K562 (cell line): ENCODE measurements at regions not wholly inside any gene's neighbourhood (a gene's known extent, or its start where the extent isn't known, plus 50 kb on each side); places are given as distances from the start of the nearest gene placed in this dataset.

ENCODE experiments used
- BCL6 ChIP-seq: fragments of 250-450 bp; sonication (Bioruptor Pico); IDR thresholded peaks from 2 replicates; pipeline ENCODE4 v1.4.0; 2020
- CBX3 ChIP-seq, 2 experiments: IDR thresholded peaks; 1 replicate in 1 of 2; 2 replicates in 1 of 2; pipeline ENCODE4 v1.6.1; 2012; ENCODE audit warnings: inconsistent platforms in 2 of 2, low read length in 2 of 2, borderline replicate concordance in 1 of 2, control low read depth in 1 of 2
- CREM ChIP-seq: IDR thresholded peaks from 2 replicates; pipeline ENCODE4 v1.6.1; 2014; ENCODE audit warnings: antibody characterized with exemption, low read depth
- ELF1 ChIP-seq: fragments of 200-800 bp; sonication (Bioruptor generic); IDR thresholded peaks from 2 replicates; pipeline ENCODE4 v1.6.1; 2016; ENCODE audit warnings: missing genetic modification characterization, missing compliant biosample characterization
- GABPB1 ChIP-seq: sonication (generic); formaldehyde crosslinking; IDR thresholded peaks from 2 replicates; pipeline ENCODE4 v1.8.0; 2022; ENCODE audit warnings: mild to moderate bottlenecking, missing genetic modification reagents
- MAFF ChIP-seq: IDR thresholded peaks from 2 replicates; pipeline ENCODE4 v1.6.1; 2012; ENCODE audit warnings: low read length, improper control_type of control experiment
- NCOA6 ChIP-seq: fragments of 450-650 bp; IDR thresholded peaks from 2 replicates; pipeline ENCODE4 v1.6.1; 2017; ENCODE audit warnings: mild to moderate bottlenecking
- NFYB ChIP-seq: IDR thresholded peaks from 2 replicates; pipeline ENCODE4 v1.6.1; 2011; ENCODE audit warnings: mild to moderate bottlenecking, moderate library complexity; ENCODE audit not compliant: insufficient read length; ENCODE audit errors: extremely low read depth
- PHB ChIP-seq: fragments of 250-450 bp; sonication (Bioruptor Pico); IDR thresholded peaks from 2 replicates; pipeline ENCODE4 v1.5.0; 2021
- PHF20 ChIP-seq: fragments of 450-650 bp; IDR thresholded peaks from 2 replicates; pipeline ENCODE4 v1.6.1; 2018; ENCODE audit not compliant: partially characterized antibody
- RCOR1 ChIP-seq, 2 experiments: IDR thresholded peaks; 2 replicates each; pipeline ENCODE4 v1.6.1; 2012; ENCODE audit warnings: low read depth in 2 of 2, low read length in 2 of 2, borderline replicate concordance in 1 of 2, improper control_type of control experiment in 1 of 2
- ZNF830 ChIP-seq: fragments of 250-450 bp; sonication (Bioruptor Pico); IDR thresholded peaks from 2 replicates; pipeline ENCODE4 v1.5.0; 2021; ENCODE audit warnings: mild to moderate bottlenecking
- TF ChIP-seq, protein P1 (sequence below), 2 experiments: fragments of 450-650 bp; IDR thresholded peaks; 2 replicates each; pipeline ENCODE4 v1.6.1; 2018; ENCODE audit warnings: mild to moderate bottlenecking in 2 of 2, low read depth in 1 of 2; ENCODE audit not compliant: partially characterized antibody in 2 of 2
- TF ChIP-seq, protein P2 (sequence below): fragments of 450-650 bp; IDR thresholded peaks from 2 replicates; pipeline ENCODE4 v1.6.1; 2017; ENCODE audit warnings: mild to moderate bottlenecking, moderate library complexity
- TF ChIP-seq, protein P3 (sequence below): sonication (generic); formaldehyde crosslinking; IDR thresholded peaks from 2 replicates; pipeline ENCODE4 v1.8.1; 2023; ENCODE audit warnings: mild to moderate bottlenecking, missing genetic modification reagents
- TF ChIP-seq, protein P4 (sequence below): fragments of 450-650 bp; IDR thresholded peaks from 2 replicates; pipeline ENCODE4 v1.7.0; 2016; ENCODE audit warnings: borderline replicate concordance
- TF ChIP-seq, protein P5 (sequence below), 3 experiments: IDR thresholded peaks in 2 of 3; conservative IDR thresholded peaks in 1 of 3; 2 replicates each; pipeline ENCODE4 v1.5.1; 2011 to 2012; ENCODE audit warnings: low read length in 3 of 3, mild to moderate bottlenecking in 3 of 3, control low read depth in 2 of 3, improper control_type of control experiment in 1 of 3, inconsistent platforms in 1 of 3, low read depth in 1 of 3, mixed read lengths in 1 of 3, moderate library complexity in 1 of 3; ENCODE audit not compliant: insufficient read depth in 2 of 3

- TF ChIP-seq, protein P1, sequence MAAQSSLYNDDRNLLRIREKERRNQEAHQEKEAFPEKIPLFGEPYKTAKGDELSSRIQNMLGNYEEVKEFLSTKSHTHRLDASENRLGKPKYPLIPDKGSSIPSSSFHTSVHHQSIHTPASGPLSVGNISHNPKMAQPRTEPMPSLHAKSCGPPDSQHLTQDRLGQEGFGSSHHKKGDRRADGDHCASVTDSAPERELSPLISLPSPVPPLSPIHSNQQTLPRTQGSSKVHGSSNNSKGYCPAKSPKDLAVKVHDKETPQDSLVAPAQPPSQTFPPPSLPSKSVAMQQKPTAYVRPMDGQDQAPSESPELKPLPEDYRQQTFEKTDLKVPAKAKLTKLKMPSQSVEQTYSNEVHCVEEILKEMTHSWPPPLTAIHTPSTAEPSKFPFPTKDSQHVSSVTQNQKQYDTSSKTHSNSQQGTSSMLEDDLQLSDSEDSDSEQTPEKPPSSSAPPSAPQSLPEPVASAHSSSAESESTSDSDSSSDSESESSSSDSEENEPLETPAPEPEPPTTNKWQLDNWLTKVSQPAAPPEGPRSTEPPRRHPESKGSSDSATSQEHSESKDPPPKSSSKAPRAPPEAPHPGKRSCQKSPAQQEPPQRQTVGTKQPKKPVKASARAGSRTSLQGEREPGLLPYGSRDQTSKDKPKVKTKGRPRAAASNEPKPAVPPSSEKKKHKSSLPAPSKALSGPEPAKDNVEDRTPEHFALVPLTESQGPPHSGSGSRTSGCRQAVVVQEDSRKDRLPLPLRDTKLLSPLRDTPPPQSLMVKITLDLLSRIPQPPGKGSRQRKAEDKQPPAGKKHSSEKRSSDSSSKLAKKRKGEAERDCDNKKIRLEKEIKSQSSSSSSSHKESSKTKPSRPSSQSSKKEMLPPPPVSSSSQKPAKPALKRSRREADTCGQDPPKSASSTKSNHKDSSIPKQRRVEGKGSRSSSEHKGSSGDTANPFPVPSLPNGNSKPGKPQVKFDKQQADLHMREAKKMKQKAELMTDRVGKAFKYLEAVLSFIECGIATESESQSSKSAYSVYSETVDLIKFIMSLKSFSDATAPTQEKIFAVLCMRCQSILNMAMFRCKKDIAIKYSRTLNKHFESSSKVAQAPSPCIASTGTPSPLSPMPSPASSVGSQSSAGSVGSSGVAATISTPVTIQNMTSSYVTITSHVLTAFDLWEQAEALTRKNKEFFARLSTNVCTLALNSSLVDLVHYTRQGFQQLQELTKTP (IDR thresholded peaks at IDR 0.05; ENCODE audit: low read depth in 1 of 2, partially characterized antibody in 2 of 2): no peak
- TF ChIP-seq RCOR1 (IDR thresholded peaks at IDR 0.05; ENCODE audit: borderline replicate concordance in 1 of 2, low read depth in 2 of 2, low read length in 2 of 2) (no peak), ZNF830 (CRISPR knock-in tag) (no peak), NCOA6 (no peak), PHF20 (peak; percentile 35), BCL6 (CRISPR knock-in tag) (no peak), ELF1 (tag) (peak; percentile 65), CREM (peak; percentile 33), MAFF (peak; percentile 100), GABPB1 (CRISPR knock-in tag) (peak; percentile 57; the same call in 1 of the 2 replicates), PHB (no peak), CBX3 (IDR thresholded peaks at IDR 0.05; ENCODE audit: borderline replicate concordance in 1 of 2, low read length in 2 of 2) (peak in 1 of 2 experiments; percentile 88; a peak in 2 of 3 replicates), NFYB (no peak)
- TF ChIP-seq, protein P2, sequence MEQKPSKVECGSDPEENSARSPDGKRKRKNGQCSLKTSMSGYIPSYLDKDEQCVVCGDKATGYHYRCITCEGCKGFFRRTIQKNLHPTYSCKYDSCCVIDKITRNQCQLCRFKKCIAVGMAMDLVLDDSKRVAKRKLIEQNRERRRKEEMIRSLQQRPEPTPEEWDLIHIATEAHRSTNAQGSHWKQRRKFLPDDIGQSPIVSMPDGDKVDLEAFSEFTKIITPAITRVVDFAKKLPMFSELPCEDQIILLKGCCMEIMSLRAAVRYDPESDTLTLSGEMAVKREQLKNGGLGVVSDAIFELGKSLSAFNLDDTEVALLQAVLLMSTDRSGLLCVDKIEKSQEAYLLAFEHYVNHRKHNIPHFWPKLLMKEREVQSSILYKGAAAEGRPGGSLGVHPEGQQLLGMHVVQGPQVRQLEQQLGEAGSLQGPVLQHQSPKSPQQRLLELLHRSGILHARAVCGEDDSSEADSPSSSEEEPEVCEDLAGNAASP: no peak
- TF ChIP-seq, protein P3, sequence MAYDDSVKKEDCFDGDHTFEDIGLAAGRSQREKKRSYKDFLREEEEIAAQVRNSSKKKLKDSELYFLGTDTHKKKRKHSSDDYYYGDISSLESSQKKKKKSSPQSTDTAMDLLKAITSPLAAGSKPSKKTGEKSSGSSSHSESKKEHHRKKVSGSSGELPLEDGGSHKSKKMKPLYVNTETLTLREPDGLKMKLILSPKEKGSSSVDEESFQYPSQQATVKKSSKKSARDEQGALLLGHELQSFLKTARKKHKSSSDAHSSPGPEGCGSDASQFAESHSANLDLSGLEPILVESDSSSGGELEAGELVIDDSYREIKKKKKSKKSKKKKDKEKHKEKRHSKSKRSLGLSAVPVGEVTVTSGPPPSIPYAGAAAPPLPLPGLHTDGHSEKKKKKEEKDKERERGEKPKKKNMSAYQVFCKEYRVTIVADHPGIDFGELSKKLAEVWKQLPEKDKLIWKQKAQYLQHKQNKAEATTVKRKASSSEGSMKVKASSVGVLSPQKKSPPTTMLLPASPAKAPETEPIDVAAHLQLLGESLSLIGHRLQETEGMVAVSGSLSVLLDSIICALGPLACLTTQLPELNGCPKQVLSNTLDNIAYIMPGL (CRISPR knock-in tag): no peak
- TF ChIP-seq, protein P4, sequence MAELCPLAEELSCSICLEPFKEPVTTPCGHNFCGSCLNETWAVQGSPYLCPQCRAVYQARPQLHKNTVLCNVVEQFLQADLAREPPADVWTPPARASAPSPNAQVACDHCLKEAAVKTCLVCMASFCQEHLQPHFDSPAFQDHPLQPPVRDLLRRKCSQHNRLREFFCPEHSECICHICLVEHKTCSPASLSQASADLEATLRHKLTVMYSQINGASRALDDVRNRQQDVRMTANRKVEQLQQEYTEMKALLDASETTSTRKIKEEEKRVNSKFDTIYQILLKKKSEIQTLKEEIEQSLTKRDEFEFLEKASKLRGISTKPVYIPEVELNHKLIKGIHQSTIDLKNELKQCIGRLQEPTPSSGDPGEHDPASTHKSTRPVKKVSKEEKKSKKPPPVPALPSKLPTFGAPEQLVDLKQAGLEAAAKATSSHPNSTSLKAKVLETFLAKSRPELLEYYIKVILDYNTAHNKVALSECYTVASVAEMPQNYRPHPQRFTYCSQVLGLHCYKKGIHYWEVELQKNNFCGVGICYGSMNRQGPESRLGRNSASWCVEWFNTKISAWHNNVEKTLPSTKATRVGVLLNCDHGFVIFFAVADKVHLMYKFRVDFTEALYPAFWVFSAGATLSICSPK: no peak
- TF ChIP-seq, protein P5, sequence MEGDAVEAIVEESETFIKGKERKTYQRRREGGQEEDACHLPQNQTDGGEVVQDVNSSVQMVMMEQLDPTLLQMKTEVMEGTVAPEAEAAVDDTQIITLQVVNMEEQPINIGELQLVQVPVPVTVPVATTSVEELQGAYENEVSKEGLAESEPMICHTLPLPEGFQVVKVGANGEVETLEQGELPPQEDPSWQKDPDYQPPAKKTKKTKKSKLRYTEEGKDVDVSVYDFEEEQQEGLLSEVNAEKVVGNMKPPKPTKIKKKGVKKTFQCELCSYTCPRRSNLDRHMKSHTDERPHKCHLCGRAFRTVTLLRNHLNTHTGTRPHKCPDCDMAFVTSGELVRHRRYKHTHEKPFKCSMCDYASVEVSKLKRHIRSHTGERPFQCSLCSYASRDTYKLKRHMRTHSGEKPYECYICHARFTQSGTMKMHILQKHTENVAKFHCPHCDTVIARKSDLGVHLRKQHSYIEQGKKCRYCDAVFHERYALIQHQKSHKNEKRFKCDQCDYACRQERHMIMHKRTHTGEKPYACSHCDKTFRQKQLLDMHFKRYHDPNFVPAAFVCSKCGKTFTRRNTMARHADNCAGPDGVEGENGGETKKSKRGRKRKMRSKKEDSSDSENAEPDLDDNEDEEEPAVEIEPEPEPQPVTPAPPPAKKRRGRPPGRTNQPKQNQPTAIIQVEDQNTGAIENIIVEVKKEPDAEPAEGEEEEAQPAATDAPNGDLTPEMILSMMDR (IDR thresholded peaks at IDR 0.05 in 2 of 3, conservative IDR thresholded peaks at IDR 0.05 in 1 of 3; ENCODE audit: insufficient read depth in 2 of 3, low read depth in 1 of 3, low read length in 3 of 3): peak; percentile 70 to 83 (median 74)
Observed at GRCh38 chr4:18075823-18076433, 54.4 kb upstream of the LCORL start (continued).
